ENCODE measurements at regions not wholly inside any gene's neighbourhood (a gene's known extent, or its start where the extent isn't known, plus 50 kb on each side); places are given as distances from the start of the nearest gene placed in this dataset.

GRCh38 chr1:188891958-188892357 is 1585.7 kb downstream of the BRINP3 start:
- H3K4me3 ChIP-seq (ENCODE audit: low read length), result no peak overlapping the region
- no peak for TF ChIP-seq CTCF (conservative IDR thresholded peaks at IDR 0.05; ENCODE audit: low read depth, low read length)
- DNase-seq (ENCODE audit: low read depth), result no peak

- TF ChIP-seq CTCF (conservative IDR thresholded peaks at IDR 0.05; ENCODE audit: low read depth, low read length), result no peak
- DNase-seq (ENCODE audit: low read depth), result no peak
- H3K4me3 ChIP-seq (ENCODE audit: low read length), result no peak overlapping the region
These were observed 1582.1 kb downstream of the BRINP3 start for GRCh38 chr1:188895611-188896010.

GRCh38 chr1:188903241-188903640 is 1574.4 kb downstream of the BRINP3 start:
- no peak for DNase-seq (ENCODE audit: low read depth)
- no peak for TF ChIP-seq CTCF (conservative IDR thresholded peaks at IDR 0.05; ENCODE audit: low read depth, low read length)
- H3K4me3 ChIP-seq (ENCODE audit: low read length), result no peak overlapping the region

- H3K4me3 ChIP-seq (ENCODE audit: low read length), result no peak overlapping the region
- no peak for TF ChIP-seq CTCF (conservative IDR thresholded peaks at IDR 0.05; ENCODE audit: low read depth, low read length)
- no peak for DNase-seq (ENCODE audit: low read depth)
These were observed 1573.5 kb downstream of the BRINP3 start for GRCh38 chr1:188904201-188904600.

- DNase-seq (ENCODE audit: low read depth), result no peak
- no peak for TF ChIP-seq CTCF (conservative IDR thresholded peaks at IDR 0.05; ENCODE audit: low read depth, low read length)
- H3K4me3 ChIP-seq (ENCODE audit: low read length), result no peak overlapping the region
These were observed 1570.6 kb downstream of the BRINP3 start for GRCh38 chr1:188906921-188907641.

- DNase-seq (ENCODE audit: low read depth), result no peak
- no peak overlapping the region for H3K4me3 ChIP-seq (ENCODE audit: low read length)
- TF ChIP-seq CTCF (conservative IDR thresholded peaks at IDR 0.05; ENCODE audit: low read depth, low read length), result no peak
These were observed 1547.3 kb downstream of the BRINP3 start for GRCh38 chr1:188930382-188930781.

GRCh38 chr1:188931506-188931905 is 1546.2 kb downstream of the BRINP3 start:
- TF ChIP-seq CTCF (conservative IDR thresholded peaks at IDR 0.05; ENCODE audit: low read depth, low read length), result no peak
- H3K4me3 ChIP-seq (ENCODE audit: low read length), result no peak overlapping the region
- DNase-seq (ENCODE audit: low read depth), result no peak

Measured in retinal pigment epithelial cell (primary cell).